Medulla oblongata (tissue), 1 donor: ENCODE measurements at regions not wholly inside any gene's neighbourhood (a gene's known extent, or its start where the extent isn't known, plus 50 kb on each side); places are given as distances from the start of the nearest gene placed in this dataset.

ENCODE experiments used
- DNase-seq: peaks from one replicate; pipeline ENCODE4 v3.0.0-alpha.2; 2015; ENCODE audit errors: extremely low spot score

GRCh38 chr13:58773280-58773859 lies 1141.8 kb downstream of the PCDH17 start:
- no peak for DNase-seq

GRCh38 chr13:58782736-58783135 lies 1151.2 kb downstream of the PCDH17 start:
- DNase-seq, result no peak

GRCh38 chr13:58792854-58793253 lies 1161.3 kb downstream of the PCDH17 start:
- DNase-seq, result no peak

GRCh38 chr13:58795715-58796114 lies 1164.2 kb downstream of the PCDH17 start:
- no peak for DNase-seq

GRCh38 chr13:58804832-58805231 lies 1173.3 kb downstream of the PCDH17 start:
- no peak for DNase-seq

GRCh38 chr13:58806401-58806800 lies 1174.9 kb downstream of the PCDH17 start:
- DNase-seq, result no peak

GRCh38 chr13:58823701-58824100 lies 1192.2 kb downstream of the PCDH17 start:
- DNase-seq, result no peak

- no peak for DNase-seq
Measured at GRCh38 chr13:58827904-58828303, 1196.4 kb downstream of the PCDH17 start.

GRCh38 chr13:58830841-58831240 lies 1199.3 kb downstream of the PCDH17 start:
- DNase-seq, result no peak

GRCh38 chr13:58838615-58839014 lies 1207.1 kb downstream of the PCDH17 start:
- DNase-seq, result no peak

- no peak for DNase-seq
Measured at GRCh38 chr13:58843071-58843470, 1211.5 kb downstream of the PCDH17 start.

- no peak for DNase-seq
Measured at GRCh38 chr13:58843567-58843966, 1212.0 kb downstream of the PCDH17 start.

- DNase-seq, result no peak
Measured at GRCh38 chr13:58850161-58850560, 1218.6 kb downstream of the PCDH17 start.

- DNase-seq, result no peak
Measured at GRCh38 chr13:58852076-58852475, 1220.5 kb downstream of the PCDH17 start.

GRCh38 chr13:58855283-58855682 lies 1223.7 kb downstream of the PCDH17 start:
- no peak for DNase-seq

GRCh38 chr13:58858870-58859371 lies 1227.4 kb downstream of the PCDH17 start:
- no peak for DNase-seq

- DNase-seq, result no peak
Measured at GRCh38 chr13:58865286-58865685, 1233.7 kb downstream of the PCDH17 start.

GRCh38 chr13:58869566-58869965 lies 1238.0 kb downstream of the PCDH17 start:
- no peak for DNase-seq

GRCh38 chr13:58876473-58876872 lies 1244.9 kb downstream of the PCDH17 start:
- no peak for DNase-seq

GRCh38 chr13:58879114-58879513 lies 1247.6 kb downstream of the PCDH17 start:
- no peak for DNase-seq

GRCh38 chr13:58882516-58882915 lies 1251.0 kb downstream of the PCDH17 start:
- DNase-seq, result no peak

- DNase-seq, result no peak
Measured at GRCh38 chr13:58883405-58883804, 1251.9 kb downstream of the PCDH17 start.

GRCh38 chr13:58884353-58885209 lies 1253.0 kb downstream of the PCDH17 start:
- no peak for DNase-seq
